ENCODE measurements at regions not wholly inside any gene's neighbourhood (a gene's known extent, or its start where the extent isn't known, plus 50 kb on each side); places are given as distances from the start of the nearest gene placed in this dataset.

- DNase-seq, result no peak
- no peaks in the 10 kb centered on the region for H3K36me3 ChIP-seq (ENCODE audit: low read depth, low read length)
- ChIA-PET CTCF (no interaction called here), POLR2A (ENCODE audit: unreplicated experiment) (no interaction called here)
- no TSS peak for BruUV-seq (replicated peaks)
- no peaks in the 10 kb centered on the region for H3K4me1 ChIP-seq (ENCODE audit: insufficient read depth, low read length)
- no peaks in the 10 kb centered on the region for H3K79me2 ChIP-seq (ENCODE audit: low read length)
- intact Hi-C loops (cut with micrococcal nuclease), result no loop called here
- no peak overlapping the region for H3K27ac ChIP-seq (ENCODE audit: low read length)
- no peak for ATAC-seq
- no peaks in the 10 kb centered on the region for H3K9me3 ChIP-seq (ENCODE audit: low read length)
- H3F3A ChIP-seq (ENCODE audit: low read length, unreplicated experiment), result no peaks in the 10 kb centered on the region
- H3K27me3 ChIP-seq (ENCODE audit: low read length), result no peaks in the 10 kb centered on the region
- H3K4me2 ChIP-seq (ENCODE audit: low read length), result no peak overlapping the region
- TF ChIP-seq EZH2 (IDR thresholded peaks at IDR 0.05; ENCODE audit: low read length, unreplicated experiment), result no peak
- TF ChIP-seq, protein P1, sequence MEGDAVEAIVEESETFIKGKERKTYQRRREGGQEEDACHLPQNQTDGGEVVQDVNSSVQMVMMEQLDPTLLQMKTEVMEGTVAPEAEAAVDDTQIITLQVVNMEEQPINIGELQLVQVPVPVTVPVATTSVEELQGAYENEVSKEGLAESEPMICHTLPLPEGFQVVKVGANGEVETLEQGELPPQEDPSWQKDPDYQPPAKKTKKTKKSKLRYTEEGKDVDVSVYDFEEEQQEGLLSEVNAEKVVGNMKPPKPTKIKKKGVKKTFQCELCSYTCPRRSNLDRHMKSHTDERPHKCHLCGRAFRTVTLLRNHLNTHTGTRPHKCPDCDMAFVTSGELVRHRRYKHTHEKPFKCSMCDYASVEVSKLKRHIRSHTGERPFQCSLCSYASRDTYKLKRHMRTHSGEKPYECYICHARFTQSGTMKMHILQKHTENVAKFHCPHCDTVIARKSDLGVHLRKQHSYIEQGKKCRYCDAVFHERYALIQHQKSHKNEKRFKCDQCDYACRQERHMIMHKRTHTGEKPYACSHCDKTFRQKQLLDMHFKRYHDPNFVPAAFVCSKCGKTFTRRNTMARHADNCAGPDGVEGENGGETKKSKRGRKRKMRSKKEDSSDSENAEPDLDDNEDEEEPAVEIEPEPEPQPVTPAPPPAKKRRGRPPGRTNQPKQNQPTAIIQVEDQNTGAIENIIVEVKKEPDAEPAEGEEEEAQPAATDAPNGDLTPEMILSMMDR (conservative IDR thresholded peaks at IDR 0.05; ENCODE audit: low read depth, low read length), result no peak
- no peak for TF ChIP-seq EZH2phosphoT487 (IDR thresholded peaks at IDR 0.05; ENCODE audit: borderline replicate concordance, low read length)
- H3K4me3 ChIP-seq (ENCODE audit: low read length), result no peak overlapping the region
- no peaks in the 10 kb centered on the region for H4K20me1 ChIP-seq (ENCODE audit: low read length)
- no peak overlapping the region for H2AFZ ChIP-seq (ENCODE audit: low read length)
- H3K9ac ChIP-seq (ENCODE audit: low read length), result no peak overlapping the region
- H3K9me2 ChIP-seq (replicated peaks; ENCODE audit: low read length), result no peaks in the 10 kb centered on the region
Measured at GRCh38 chr16:79815049-79815448, 214.5 kb upstream of the MAF start.

GRCh38 chr16:79814124-79814523 lies 213.6 kb upstream of the MAF start:
- Histone ChIP-seq H3K27ac (ENCODE audit: low read length) (no peak overlapping the region), H3K9me3 (ENCODE audit: low read length) (no peaks in the 10 kb centered on the region)
- intact Hi-C loops (cut with micrococcal nuclease), result no loop called here

DNA sequence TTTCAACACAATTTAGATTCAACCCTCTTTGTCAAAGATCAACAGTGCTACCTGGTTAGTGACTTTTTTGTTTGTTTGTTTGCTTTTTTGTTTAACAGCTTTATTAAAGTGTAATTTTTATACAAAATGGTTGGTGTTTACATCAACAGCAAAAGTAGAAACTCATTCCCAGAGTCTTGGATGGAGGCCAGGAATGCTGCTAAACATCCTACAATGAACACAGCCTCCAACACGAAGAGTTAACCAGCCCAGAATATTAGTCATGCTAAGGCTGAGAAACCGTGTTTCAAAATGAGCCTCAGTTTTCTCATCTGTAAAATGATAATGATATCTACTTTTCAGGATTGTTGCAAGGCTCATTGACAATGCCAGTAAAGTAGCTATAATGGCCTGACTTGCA lies 211.0 kb upstream of the MAF start:
- POLR2A ChIA-PET (ENCODE audit: unreplicated experiment), result no interaction called here
- no peak for ATAC-seq

More at GRCh38 chr16:79814124-79814523, 213.6 kb upstream of the MAF start:
- H3K36me3 ChIP-seq (ENCODE audit: low read depth, low read length), result no peaks in the 10 kb centered on the region
- no peak overlapping the region for H2AFZ ChIP-seq (ENCODE audit: low read length)
- CTCF ChIA-PET, result no interaction called here
- H3K4me3 ChIP-seq (ENCODE audit: low read length), result no peak overlapping the region
- H3K9ac ChIP-seq (ENCODE audit: low read length), result no peak overlapping the region
- no peaks in the 10 kb centered on the region for H3K9me2 ChIP-seq (replicated peaks; ENCODE audit: low read length)
- H3K4me2 ChIP-seq (ENCODE audit: low read length), result no peak overlapping the region
- BruUV-seq (replicated peaks), result no TSS peak
- POLR2A ChIA-PET (ENCODE audit: unreplicated experiment), result no interaction called here
- ATAC-seq (no peak), DNase-seq (no peak)
- H3K4me1 ChIP-seq (ENCODE audit: insufficient read depth, low read length), result no peaks in the 10 kb centered on the region
- no peaks in the 10 kb centered on the region for H3K27me3 ChIP-seq (ENCODE audit: low read length)
- TF ChIP-seq EZH2phosphoT487 (IDR thresholded peaks at IDR 0.05; ENCODE audit: borderline replicate concordance, low read length), result no peak
- no peak for TF ChIP-seq EZH2 (IDR thresholded peaks at IDR 0.05; ENCODE audit: low read length, unreplicated experiment)
- TF ChIP-seq, protein P1 (conservative IDR thresholded peaks at IDR 0.05; ENCODE audit: low read depth, low read length), result no peak
- H3K79me2 ChIP-seq (ENCODE audit: low read length), result no peaks in the 10 kb centered on the region
- H4K20me1 ChIP-seq (ENCODE audit: low read length), result no peaks in the 10 kb centered on the region
- no peaks in the 10 kb centered on the region for H3F3A ChIP-seq (ENCODE audit: low read length, unreplicated experiment)

More for the DNA sequence above, 211.0 kb upstream of the MAF start:
- BruUV-seq (replicated peaks), result no TSS peak
- H3K27ac ChIP-seq (ENCODE audit: low read length), result no peak overlapping the region
- no peaks in the 10 kb centered on the region for H3K36me3 ChIP-seq (ENCODE audit: low read depth, low read length)
- H3K79me2 ChIP-seq (ENCODE audit: low read length), result no peaks in the 10 kb centered on the region
- H3K9me3 ChIP-seq (ENCODE audit: low read length), result no peaks in the 10 kb centered on the region
- H3F3A ChIP-seq (ENCODE audit: low read length, unreplicated experiment), result no peaks in the 10 kb centered on the region
- CTCF ChIA-PET, result no interaction called here
- no peak for TF ChIP-seq EZH2 (IDR thresholded peaks at IDR 0.05; ENCODE audit: low read length, unreplicated experiment)
- no peak for TF ChIP-seq EZH2phosphoT487 (IDR thresholded peaks at IDR 0.05; ENCODE audit: borderline replicate concordance, low read length)
- TF ChIP-seq, protein P1 (conservative IDR thresholded peaks at IDR 0.05; ENCODE audit: low read depth, low read length), result no peak
- H3K4me3 ChIP-seq (ENCODE audit: low read length), result no peak overlapping the region
- no peak overlapping the region for H3K4me2 ChIP-seq (ENCODE audit: low read length)
- intact Hi-C loops (cut with micrococcal nuclease), result no loop called here
- no peaks in the 10 kb centered on the region for H4K20me1 ChIP-seq (ENCODE audit: low read length)
- H3K9me2 ChIP-seq (replicated peaks; ENCODE audit: low read length), result no peaks in the 10 kb centered on the region
- H3K9ac ChIP-seq (ENCODE audit: low read length), result no peak overlapping the region
- H3K27me3 ChIP-seq (ENCODE audit: low read length), result no peaks in the 10 kb centered on the region
- no peak overlapping the region for H2AFZ ChIP-seq (ENCODE audit: low read length)
- H3K4me1 ChIP-seq (ENCODE audit: insufficient read depth, low read length), result no peaks in the 10 kb centered on the region
- no peak for DNase-seq

Measured in PC-3 (cell line).